NB4 (cell line): ENCODE measurements at regions not wholly inside any gene's neighbourhood (a gene's known extent, or its start where the extent isn't known, plus 50 kb on each side); places are given as distances from the start of the nearest gene placed in this dataset.

Experiments
- MYC ChIP-seq: IDR thresholded peaks from 2 replicates; pipeline ENCODE4 v1.6.1; 2011; ENCODE audit warnings: low read depth, low read length
- TF ChIP-seq, protein P1 (sequence below): IDR thresholded peaks from one replicate; pipeline ENCODE4 v1.5.1; 2012; ENCODE audit warnings: low read depth, low read length
- TF ChIP-seq, protein P2 (sequence below): IDR thresholded peaks from 2 replicates; pipeline ENCODE4 v1.6.1; 2011; ENCODE audit warnings: low read depth, low read length

DNA sequence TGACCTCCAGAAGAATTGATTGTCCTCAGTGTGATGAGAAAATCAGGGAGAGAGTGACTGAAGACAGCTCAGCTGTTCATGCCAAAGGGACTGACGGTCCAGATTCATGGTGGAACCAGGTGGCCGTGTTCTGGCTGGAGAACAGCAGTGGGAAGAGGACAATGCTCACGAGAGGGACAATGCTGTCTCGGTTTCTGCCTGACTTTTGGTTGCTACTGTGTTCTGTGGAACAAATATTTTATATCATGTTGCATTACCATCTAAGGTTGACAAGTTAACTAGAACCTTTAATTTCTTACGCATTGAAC is 58.0 kb upstream of the ULK4 start:
- TF ChIP-seq, protein P1, sequence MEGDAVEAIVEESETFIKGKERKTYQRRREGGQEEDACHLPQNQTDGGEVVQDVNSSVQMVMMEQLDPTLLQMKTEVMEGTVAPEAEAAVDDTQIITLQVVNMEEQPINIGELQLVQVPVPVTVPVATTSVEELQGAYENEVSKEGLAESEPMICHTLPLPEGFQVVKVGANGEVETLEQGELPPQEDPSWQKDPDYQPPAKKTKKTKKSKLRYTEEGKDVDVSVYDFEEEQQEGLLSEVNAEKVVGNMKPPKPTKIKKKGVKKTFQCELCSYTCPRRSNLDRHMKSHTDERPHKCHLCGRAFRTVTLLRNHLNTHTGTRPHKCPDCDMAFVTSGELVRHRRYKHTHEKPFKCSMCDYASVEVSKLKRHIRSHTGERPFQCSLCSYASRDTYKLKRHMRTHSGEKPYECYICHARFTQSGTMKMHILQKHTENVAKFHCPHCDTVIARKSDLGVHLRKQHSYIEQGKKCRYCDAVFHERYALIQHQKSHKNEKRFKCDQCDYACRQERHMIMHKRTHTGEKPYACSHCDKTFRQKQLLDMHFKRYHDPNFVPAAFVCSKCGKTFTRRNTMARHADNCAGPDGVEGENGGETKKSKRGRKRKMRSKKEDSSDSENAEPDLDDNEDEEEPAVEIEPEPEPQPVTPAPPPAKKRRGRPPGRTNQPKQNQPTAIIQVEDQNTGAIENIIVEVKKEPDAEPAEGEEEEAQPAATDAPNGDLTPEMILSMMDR = no peak
- TF ChIP-seq, protein P2, sequence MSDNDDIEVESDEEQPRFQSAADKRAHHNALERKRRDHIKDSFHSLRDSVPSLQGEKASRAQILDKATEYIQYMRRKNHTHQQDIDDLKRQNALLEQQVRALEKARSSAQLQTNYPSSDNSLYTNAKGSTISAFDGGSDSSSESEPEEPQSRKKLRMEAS = no peak
- TF ChIP-seq MYC = no peak
